Caco-2 (cell line): ENCODE measurements at regions not wholly inside any gene's neighbourhood (a gene's known extent, or its start where the extent isn't known, plus 50 kb on each side); places are given as distances from the start of the nearest gene placed in this dataset.

Source experiments
- BruUV-seq: library from RNA; stranded (reverse); fragments of 400-500 nt; replicated peaks from 2 replicates; lab custom pipeline; 2021; lab: Mats Ljungman, UMichigan
- CTCF ChIA-PET: fragments of 300-600 bp; sonication (Branson Sonifier 250); formaldehyde crosslinking; loops from one replicate; lab custom pipeline; 2022; ENCODE audit warnings: antibody characterized with exemption; lab: Charles Lee
- POLR2A ChIA-PET: fragments of 300-600 bp; sonication (Branson Sonifier 250); formaldehyde crosslinking; loops from one replicate; lab custom pipeline; 2022; ENCODE audit warnings: antibody characterized with exemption; lab: Charles Lee
- DNase-seq, 2 experiments: peaks; one replicate each; pipeline versions ENCODE4 v3.0.0 to v3.0.0-alpha.2; 2020 to 2022
- H3K27me3 ChIP-seq: replicated peaks from 2 replicates; pipeline ENCODE4 v1.6.0; 2011; ENCODE audit warnings: low read length; ENCODE audit not compliant: control insufficient read depth, insufficient read depth
- H3K36me3 ChIP-seq: 2 replicates; pipeline ENCODE4 v1.5.1; 2011; ENCODE audit warnings: low read length; ENCODE audit not compliant: control insufficient read depth, insufficient read depth
- H3K4me1 ChIP-seq: fragments of 250-450 bp; sonication (Bioruptor Pico); 2 replicates; pipeline ENCODE4 v1.5.1; 2020; ENCODE audit warnings: mild to moderate bottlenecking
- H3K4me3 ChIP-seq: 2 replicates; pipeline ENCODE4 v1.5.1; 2011; ENCODE audit warnings: low read depth, mild to moderate bottlenecking, control low read depth, low read length
- H3K9me3 ChIP-seq: fragments of 250-450 bp; sonication (Bioruptor Pico); 2 replicates; pipeline ENCODE4 v1.5.1; 2020; ENCODE audit warnings: mild to moderate bottlenecking, moderate library complexity
- H3K27ac Mint-ChIP-seq: one replicate; pipeline ENCODE4 v1.8.0; 2022; ENCODE audit warnings: mixed read lengths; ENCODE audit not compliant: unreplicated experiment
- H3K27me3 Mint-ChIP-seq: one replicate; pipeline ENCODE4 v1.8.0; 2022; ENCODE audit warnings: mixed read lengths; ENCODE audit not compliant: insufficient read depth, unreplicated experiment
- H3K36me3 Mint-ChIP-seq: one replicate; pipeline ENCODE4 v1.8.0; 2022; ENCODE audit warnings: mild to moderate bottlenecking, mixed read lengths; ENCODE audit not compliant: insufficient read depth, unreplicated experiment
- H3K4me1 Mint-ChIP-seq: one replicate; pipeline ENCODE4 v1.8.0; 2022; ENCODE audit warnings: low read depth, mixed read lengths; ENCODE audit not compliant: unreplicated experiment
- H3K4me3 Mint-ChIP-seq: one replicate; pipeline ENCODE4 v1.8.0; 2022; ENCODE audit warnings: mild to moderate bottlenecking, moderate library complexity, mixed read lengths; ENCODE audit not compliant: unreplicated experiment
- H3K9me3 Mint-ChIP-seq: one replicate; pipeline ENCODE4 v1.8.0; 2022; ENCODE audit warnings: mixed read lengths; ENCODE audit not compliant: unreplicated experiment
- CTCF ChIP-seq, 2 experiments: fragments of 200-600 bp in 1 of 2; IDR thresholded peaks; 1 replicate in 1 of 2; 2 replicates in 1 of 2; pipeline versions ENCODE4 v1.5.1 to v1.8.0; 2011 to 2022; ENCODE audit warnings: antibody characterized with exemption in 1 of 2, control low read depth in 1 of 2, inconsistent platforms in 1 of 2, low read depth in 1 of 2, low read length in 1 of 2, mild to moderate bottlenecking in 1 of 2, moderate library complexity in 1 of 2; ENCODE audit not compliant: insufficient read depth in 1 of 2, severe bottlenecking in 1 of 2, unreplicated experiment in 1 of 2
- intact Hi-C: fragments of 100-400 bp; cut with micrococcal nuclease; formaldehyde crosslinking; loops from one replicate; pipeline ENCODE4 v1.10.0; 2022; ENCODE audit not compliant: unreplicated experiment

GRCh38 chr9:71485326-71485725 is 283.0 kb downstream of the CEMIP2 start:
- H3K4me3 Mint-ChIP-seq = no peak overlapping the region
- ChIA-PET CTCF (no interaction called here), POLR2A (no interaction called here)
- H3K36me3 Mint-ChIP-seq = no peaks in the 10 kb centered on the region
- H3K4me3 ChIP-seq = no peak overlapping the region
- H3K27me3 ChIP-seq = no peaks in the 10 kb centered on the region
- no peaks in the 10 kb centered on the region for H3K4me1 ChIP-seq
- H3K9me3 ChIP-seq = no peaks in the 10 kb centered on the region
- no peak for DNase-seq
- no peak for TF ChIP-seq CTCF (IDR thresholded peaks at IDR 0.05; ENCODE audit: insufficient read depth in 1 of 2, low read depth in 1 of 2, low read length in 1 of 2, severe bottlenecking in 1 of 2, unreplicated experiment in 1 of 2)
- no TSS peak for BruUV-seq
- no peak overlapping the region for H3K27ac Mint-ChIP-seq
- no peaks in the 10 kb centered on the region for H3K4me1 Mint-ChIP-seq
- intact Hi-C loops = no loop called here
- H3K36me3 ChIP-seq = no peaks in the 10 kb centered on the region
- H3K9me3 Mint-ChIP-seq = no peaks in the 10 kb centered on the region
- peaks cover 3% of the 10 kb centered on the region for H3K27me3 Mint-ChIP-seq

- ChIA-PET POLR2A (no interaction called here), CTCF (no interaction called here)
- Histone ChIP-seq H3K4me3 (no peak overlapping the region), H3K27me3 (no peaks in the 10 kb centered on the region), H3K4me1 (no peaks in the 10 kb centered on the region), H3K36me3 (no peaks in the 10 kb centered on the region), H3K9me3 (no peaks in the 10 kb centered on the region)
- H3K27ac Mint-ChIP-seq = no peak overlapping the region
- no TSS peak for BruUV-seq
- intact Hi-C loops = no loop called here
- no peak for TF ChIP-seq CTCF (IDR thresholded peaks at IDR 0.05; ENCODE audit: insufficient read depth in 1 of 2, low read depth in 1 of 2, low read length in 1 of 2, severe bottlenecking in 1 of 2, unreplicated experiment in 1 of 2)
- H3K4me3 Mint-ChIP-seq = no peak overlapping the region
- no peaks in the 10 kb centered on the region for H3K9me3 Mint-ChIP-seq
- peaks cover 3% of the 10 kb centered on the region for H3K27me3 Mint-ChIP-seq
- no peaks in the 10 kb centered on the region for H3K4me1 Mint-ChIP-seq
- H3K36me3 Mint-ChIP-seq = no peaks in the 10 kb centered on the region
- DNase-seq = no peak
Observed at GRCh38 chr9:71483436-71483835, 284.9 kb downstream of the CEMIP2 start.

GRCh38 chr9:71479621-71480020 is 288.7 kb downstream of the CEMIP2 start:
- no peak for DNase-seq

More at GRCh38 chr9:71479621-71480020, 288.7 kb downstream of the CEMIP2 start:
- POLR2A ChIA-PET = interaction anchor here (0.5 kb wide), 1 partner anchor 147 kb away, joined by 3 read pairs; no protein-coding TSS in a partner anchor
- Mint-ChIP-seq H3K36me3 (no peaks in the 10 kb centered on the region), H3K9me3 (no peaks in the 10 kb centered on the region), H3K4me1 (no peaks in the 10 kb centered on the region), H3K27me3 (no peaks in the 10 kb centered on the region), H3K27ac (no peak overlapping the region), H3K4me3 (no peak overlapping the region)
- Histone ChIP-seq H3K27me3 (no peaks in the 10 kb centered on the region), H3K36me3 (no peaks in the 10 kb centered on the region), H3K4me1 (no peaks in the 10 kb centered on the region), H3K9me3 (no peaks in the 10 kb centered on the region), H3K4me3 (no peak overlapping the region)
- CTCF ChIA-PET = interaction anchor here (0.7 kb wide), 1 partner anchor 289 kb away, joined by 3 read pairs; no protein-coding TSS in a partner anchor
- intact Hi-C loops = no loop called here
- BruUV-seq = no TSS peak
- no peak for TF ChIP-seq CTCF (IDR thresholded peaks at IDR 0.05; ENCODE audit: insufficient read depth in 1 of 2, low read depth in 1 of 2, low read length in 1 of 2, severe bottlenecking in 1 of 2, unreplicated experiment in 1 of 2)
